ENCODE measurements at regions not wholly inside any gene's neighbourhood (a gene's known extent, or its start where the extent isn't known, plus 50 kb on each side); places are given as distances from the start of the nearest gene placed in this dataset.
"Not testable (repeated sequence)": the region's sequence is repeated elsewhere in the genome, so short reads cannot be mapped to it uniquely, and the experiment has no call there.

- Mint-ChIP-seq H3K27ac (no peak overlapping the region), H3K9me3 (peaks cover 0 to 7% (median 3%) of the 10 kb centered on the region in 7 donors), H3K4me3 (no peak overlapping the region), H3K4me1 (no peaks in the 10 kb centered on the region), H3K27me3 (no peaks in the 10 kb centered on the region), H3K36me3 (no peaks in the 10 kb centered on the region)
- H3K4me3 ChIP-seq (ENCODE audit: low read depth, low read length), result no peak overlapping the region
- no peak for ATAC-seq (ENCODE audit: low read depth in 2 of 2)
- H3K36me3 ChIP-seq (ENCODE audit: control insufficient read depth, insufficient read depth, low read length), result no peaks in the 10 kb centered on the region
- H3K27ac ChIP-seq (ENCODE audit: insufficient read depth, low read length, poor library complexity, severe bottlenecking), result no peak overlapping the region
- no peaks in the 10 kb centered on the region for H3K27me3 ChIP-seq (ENCODE audit: control insufficient read depth, insufficient read depth, low read length)
- DNase-seq, result no peak
- no peaks in the 10 kb centered on the region for H3K4me1 ChIP-seq (ENCODE audit: control insufficient read depth, insufficient read depth, low read length, poor library complexity, severe bottlenecking)
- no peaks in the 10 kb centered on the region for H3K9me3 ChIP-seq (ENCODE audit: control insufficient read depth in 2 of 2, low read length in 2 of 2)
Observed at GRCh38 chr6:86412057-86412456, 525.3 kb upstream of the HTR1E start.

- Mint-ChIP-seq H3K27ac (no peak overlapping the region), H3K9me3 (peaks cover 0 to 11% (median 2%) of the 10 kb centered on the region in 7 donors), H3K4me1 (no peaks in the 10 kb centered on the region), H3K36me3 (no peaks in the 10 kb centered on the region), H3K4me3 (no peak overlapping the region), H3K27me3 (no peaks in the 10 kb centered on the region)
- Histone ChIP-seq H3K27me3 (ENCODE audit: control insufficient read depth, insufficient read depth, low read length) (no peaks in the 10 kb centered on the region), H3K27ac (ENCODE audit: insufficient read depth, low read length, poor library complexity, severe bottlenecking) (no peak overlapping the region), H3K9me3 (ENCODE audit: control insufficient read depth in 2 of 2, low read length in 2 of 2) (no peaks in the 10 kb centered on the region), H3K36me3 (ENCODE audit: control insufficient read depth, insufficient read depth, low read length) (no peaks in the 10 kb centered on the region), H3K4me3 (ENCODE audit: low read depth, low read length) (no peak overlapping the region), H3K4me1 (ENCODE audit: control insufficient read depth, insufficient read depth, low read length, poor library complexity, severe bottlenecking) (no peaks in the 10 kb centered on the region)
- DNase-seq (no peak), ATAC-seq (ENCODE audit: low read depth in 2 of 2) (no peak)
Observed at GRCh38 chr6:86407128-86407527, 530.2 kb upstream of the HTR1E start.

- not testable (repeated sequence) for H3K4me1 ChIP-seq (ENCODE audit: control insufficient read depth, insufficient read depth, low read length, poor library complexity, severe bottlenecking); H3K27me3 Mint-ChIP-seq; H3K9me3 ChIP-seq (ENCODE audit: control insufficient read depth in 2 of 2, low read length in 2 of 2); H3K27me3 ChIP-seq (ENCODE audit: control insufficient read depth, insufficient read depth, low read length); DNase-seq; H3K27ac Mint-ChIP-seq; H3K9me3 Mint-ChIP-seq; H3K27ac ChIP-seq (ENCODE audit: insufficient read depth, low read length, poor library complexity, severe bottlenecking); H3K4me3 ChIP-seq (ENCODE audit: low read depth, low read length); ATAC-seq (ENCODE audit: low read depth in 2 of 2); H3K36me3 Mint-ChIP-seq; H3K4me1 Mint-ChIP-seq; H3K36me3 ChIP-seq (ENCODE audit: control insufficient read depth, insufficient read depth, low read length); H3K4me3 Mint-ChIP-seq
Observed at GRCh38 chr6:86392850-86393249, 544.5 kb upstream of the HTR1E start.

GRCh38 chr6:86380571-86381125, 556.7 kb upstream of the HTR1E start:
- H3K27ac ChIP-seq (ENCODE audit: insufficient read depth, low read length, poor library complexity, severe bottlenecking), result no peak overlapping the region
- H3K36me3 ChIP-seq (ENCODE audit: control insufficient read depth, insufficient read depth, low read length), result no peaks in the 10 kb centered on the region
- ATAC-seq (ENCODE audit: low read depth in 2 of 2) (no peak), DNase-seq (no peak)
- Mint-ChIP-seq H3K4me1 (no peaks in the 10 kb centered on the region), H3K4me3 (no peak overlapping the region), H3K27me3 (no peaks in the 10 kb centered on the region), H3K36me3 (no peaks in the 10 kb centered on the region), H3K27ac (no peak overlapping the region), H3K9me3 (peaks cover 0 to 6% (median 1%) of the 10 kb centered on the region in 7 donors)
- no peak overlapping the region for H3K4me3 ChIP-seq (ENCODE audit: low read depth, low read length)
- no peaks in the 10 kb centered on the region for H3K27me3 ChIP-seq (ENCODE audit: control insufficient read depth, insufficient read depth, low read length)
- no peaks in the 10 kb centered on the region for H3K9me3 ChIP-seq (ENCODE audit: control insufficient read depth in 2 of 2, low read length in 2 of 2)
- no peaks in the 10 kb centered on the region for H3K4me1 ChIP-seq (ENCODE audit: control insufficient read depth, insufficient read depth, low read length, poor library complexity, severe bottlenecking)

GRCh38 chr6:86357877-86358276, 579.5 kb upstream of the HTR1E start:
- peaks cover 0 to 6% (median 2%) of the 10 kb centered on the region in 7 donors for H3K9me3 Mint-ChIP-seq
- no peak overlapping the region for H3K4me3 Mint-ChIP-seq
- H3K4me1 ChIP-seq (ENCODE audit: control insufficient read depth, insufficient read depth, low read length, poor library complexity, severe bottlenecking), result no peaks in the 10 kb centered on the region
- no peaks in the 10 kb centered on the region for H3K4me1 Mint-ChIP-seq
- DNase-seq (no peak), ATAC-seq (ENCODE audit: low read depth in 2 of 2) (no peak)
- no peak overlapping the region for H3K4me3 ChIP-seq (ENCODE audit: low read depth, low read length)
- no peaks in the 10 kb centered on the region for H3K9me3 ChIP-seq (ENCODE audit: control insufficient read depth in 2 of 2, low read length in 2 of 2)
- H3K27ac Mint-ChIP-seq, result no peak overlapping the region
- peaks cover 5% of the 10 kb centered on the region for H3K27me3 Mint-ChIP-seq
- no peak overlapping the region for H3K27ac ChIP-seq (ENCODE audit: insufficient read depth, low read length, poor library complexity, severe bottlenecking)
- no peaks in the 10 kb centered on the region for H3K27me3 ChIP-seq (ENCODE audit: control insufficient read depth, insufficient read depth, low read length)
- no peaks in the 10 kb centered on the region for H3K36me3 Mint-ChIP-seq
- H3K36me3 ChIP-seq (ENCODE audit: control insufficient read depth, insufficient read depth, low read length), result no peaks in the 10 kb centered on the region

GRCh38 chr6:86355271-86355670, 582.1 kb upstream of the HTR1E start:
- no peaks in the 10 kb centered on the region for H3K9me3 ChIP-seq (ENCODE audit: control insufficient read depth in 2 of 2, low read length in 2 of 2)
- Mint-ChIP-seq H3K4me1 (no peaks in the 10 kb centered on the region), H3K27me3 (peaks cover 5% of the 10 kb centered on the region), H3K9me3 (peaks cover 0 to 9% (median 4%) of the 10 kb centered on the region in 7 donors), H3K27ac (no peak overlapping the region), H3K36me3 (no peaks in the 10 kb centered on the region), H3K4me3 (no peak overlapping the region)
- H3K27ac ChIP-seq (ENCODE audit: insufficient read depth, low read length, poor library complexity, severe bottlenecking), result no peak overlapping the region
- DNase-seq, result no peak
- ATAC-seq (ENCODE audit: low read depth in 2 of 2), result no peak
- no peak overlapping the region for H3K4me3 ChIP-seq (ENCODE audit: low read depth, low read length)
- no peaks in the 10 kb centered on the region for H3K27me3 ChIP-seq (ENCODE audit: control insufficient read depth, insufficient read depth, low read length)
- no peaks in the 10 kb centered on the region for H3K36me3 ChIP-seq (ENCODE audit: control insufficient read depth, insufficient read depth, low read length)
- H3K4me1 ChIP-seq (ENCODE audit: control insufficient read depth, insufficient read depth, low read length, poor library complexity, severe bottlenecking), result no peaks in the 10 kb centered on the region

GRCh38 chr6:86331919-86332318, 605.4 kb upstream of the HTR1E start:
- no peak for DNase-seq
- H3K27ac Mint-ChIP-seq, result no peak overlapping the region

GRCh38 chr6:86331265-86331840, 606.0 kb upstream of the HTR1E start:
- Histone ChIP-seq H3K27me3 (ENCODE audit: control insufficient read depth, insufficient read depth, low read length) (no peaks in the 10 kb centered on the region), H3K4me3 (ENCODE audit: low read depth, low read length) (no peak overlapping the region), H3K27ac (ENCODE audit: insufficient read depth, low read length, poor library complexity, severe bottlenecking) (no peak overlapping the region), H3K36me3 (ENCODE audit: control insufficient read depth, insufficient read depth, low read length) (no peaks in the 10 kb centered on the region), H3K4me1 (ENCODE audit: control insufficient read depth, insufficient read depth, low read length, poor library complexity, severe bottlenecking) (no peaks in the 10 kb centered on the region), H3K9me3 (ENCODE audit: control insufficient read depth in 2 of 2, low read length in 2 of 2) (no peaks in the 10 kb centered on the region)
- ATAC-seq (ENCODE audit: low read depth in 2 of 2), result no peak
- Mint-ChIP-seq H3K27me3 (no peaks in the 10 kb centered on the region), H3K36me3 (no peaks in the 10 kb centered on the region), H3K4me1 (no peaks in the 10 kb centered on the region), H3K27ac (no peak overlapping the region), H3K4me3 (no peak overlapping the region), H3K9me3 (peaks cover 0 to 5% (median 2%) of the 10 kb centered on the region in 7 donors)
- DNase-seq, result no peak

More at GRCh38 chr6:86331919-86332318, 605.4 kb upstream of the HTR1E start:
- ATAC-seq (ENCODE audit: low read depth in 2 of 2), result no peak
- H3K9me3 ChIP-seq (ENCODE audit: control insufficient read depth in 2 of 2, low read length in 2 of 2), result no peaks in the 10 kb centered on the region
- H3K9me3 Mint-ChIP-seq, result peaks cover 0 to 5% (median 3%) of the 10 kb centered on the region in 7 donors
- no peaks in the 10 kb centered on the region for H3K4me1 ChIP-seq (ENCODE audit: control insufficient read depth, insufficient read depth, low read length, poor library complexity, severe bottlenecking)
- H3K36me3 Mint-ChIP-seq, result no peaks in the 10 kb centered on the region
- H3K36me3 ChIP-seq (ENCODE audit: control insufficient read depth, insufficient read depth, low read length), result no peaks in the 10 kb centered on the region
- H3K27me3 Mint-ChIP-seq, result no peaks in the 10 kb centered on the region
- no peak overlapping the region for H3K27ac ChIP-seq (ENCODE audit: insufficient read depth, low read length, poor library complexity, severe bottlenecking)
- no peak overlapping the region for H3K4me3 ChIP-seq (ENCODE audit: low read depth, low read length)
- no peak overlapping the region for H3K4me3 Mint-ChIP-seq
- no peaks in the 10 kb centered on the region for H3K27me3 ChIP-seq (ENCODE audit: control insufficient read depth, insufficient read depth, low read length)
- no peaks in the 10 kb centered on the region for H3K4me1 Mint-ChIP-seq

All from CD4-positive, CD25-positive, alpha-beta regulatory T cell (primary cell).